ENCODE measurements at regions not wholly inside any gene's neighbourhood (a gene's known extent, or its start where the extent isn't known, plus 50 kb on each side); places are given as distances from the start of the nearest gene placed in this dataset.

- H3K4me3 Mint-ChIP-seq: no peak overlapping the region
- H3K9me3 ChIP-seq (ENCODE audit: low read depth): no peaks in the 10 kb centered on the region
- H3K79me2 ChIP-seq (ENCODE audit: low read depth): no peaks in the 10 kb centered on the region
- no peaks in the 10 kb centered on the region for H4K20me1 ChIP-seq (ENCODE audit: low read depth)
- no peak overlapping the region for H2AFZ ChIP-seq (replicated peaks)
- peaks cover 2% of the 10 kb centered on the region for H3K36me3 Mint-ChIP-seq
- no peaks in the 10 kb centered on the region for H3K27me3 ChIP-seq
- H3F3A ChIP-seq (ENCODE audit: low read depth): no peaks in the 10 kb centered on the region
- H3K27ac Mint-ChIP-seq: no peak overlapping the region
- H3K9me3 Mint-ChIP-seq: peaks cover 9% of the 10 kb centered on the region
- H3K4me3 ChIP-seq: no peak overlapping the region
- H3K4me1 Mint-ChIP-seq: no peaks in the 10 kb centered on the region
- no peak overlapping the region for H3K27ac ChIP-seq
- DNase-seq (ENCODE audit: low spot score): no peak
- no peak overlapping the region for H3K4me2 ChIP-seq
- H3K9ac ChIP-seq: no peak overlapping the region
- TF ChIP-seq EZH2phosphoT487 (IDR thresholded peaks at IDR 0.05): no peak
- TF ChIP-seq EZH2 (IDR thresholded peaks at IDR 0.05): no peak
- no peak for TF ChIP-seq CTCF (IDR thresholded peaks at IDR 0.05)
- peaks cover 2% of the 10 kb centered on the region for H3K27me3 Mint-ChIP-seq (ENCODE audit: insufficient read depth, low read depth)
- no peaks in the 10 kb centered on the region for H3K4me1 ChIP-seq
- H3K36me3 ChIP-seq: no peaks in the 10 kb centered on the region
Measured at GRCh38 chr2:8430628-8431027, 251.2 kb upstream of the ID2 start.

- no peaks in the 10 kb centered on the region for H4K20me1 ChIP-seq (ENCODE audit: low read depth)
- H3K9me3 ChIP-seq (ENCODE audit: low read depth): no peaks in the 10 kb centered on the region
- no peak overlapping the region for H2AFZ ChIP-seq (replicated peaks)
- no peaks in the 10 kb centered on the region for H3K4me1 ChIP-seq
- H3K27me3 ChIP-seq: no peaks in the 10 kb centered on the region
- H3F3A ChIP-seq (ENCODE audit: low read depth): no peaks in the 10 kb centered on the region
- H3K4me3 Mint-ChIP-seq: no peak overlapping the region
- no peak overlapping the region for H3K4me3 ChIP-seq
- H3K36me3 ChIP-seq: no peaks in the 10 kb centered on the region
- no peak overlapping the region for H3K27ac Mint-ChIP-seq
- no peak overlapping the region for H3K4me2 ChIP-seq
- no peak overlapping the region for H3K9ac ChIP-seq
- DNase-seq (ENCODE audit: low spot score): no peak
- no peaks in the 10 kb centered on the region for H3K79me2 ChIP-seq (ENCODE audit: low read depth)
- H3K27ac ChIP-seq: no peak overlapping the region
- H3K9me3 Mint-ChIP-seq: peaks cover 8% of the 10 kb centered on the region
- peaks cover 2% of the 10 kb centered on the region for H3K36me3 Mint-ChIP-seq
- no peak for TF ChIP-seq EZH2phosphoT487 (IDR thresholded peaks at IDR 0.05)
- no peak for TF ChIP-seq CTCF (IDR thresholded peaks at IDR 0.05)
- TF ChIP-seq EZH2 (IDR thresholded peaks at IDR 0.05): no peak
- H3K4me1 Mint-ChIP-seq: no peaks in the 10 kb centered on the region
- H3K27me3 Mint-ChIP-seq (ENCODE audit: insufficient read depth, low read depth): peaks cover 1% of the 10 kb centered on the region
Measured at GRCh38 chr2:8431446-8432125, 250.3 kb upstream of the ID2 start.

GRCh38 chr2:8432706-8433336 lies 249.0 kb upstream of the ID2 start:
- no peaks in the 10 kb centered on the region for H3K4me1 Mint-ChIP-seq
- Histone ChIP-seq H3K4me3 (no peak overlapping the region), H3K9me3 (ENCODE audit: low read depth) (no peaks in the 10 kb centered on the region), H3K9ac (no peak overlapping the region), H3K36me3 (no peaks in the 10 kb centered on the region), H3K79me2 (ENCODE audit: low read depth) (no peaks in the 10 kb centered on the region), H3F3A (ENCODE audit: low read depth) (no peaks in the 10 kb centered on the region), H3K4me1 (no peaks in the 10 kb centered on the region), H2AFZ (replicated peaks) (no peak overlapping the region), H3K27ac (no peak overlapping the region), H3K27me3 (no peaks in the 10 kb centered on the region), H4K20me1 (ENCODE audit: low read depth) (no peaks in the 10 kb centered on the region), H3K4me2 (no peak overlapping the region)
- no peak for DNase-seq (ENCODE audit: low spot score)
- H3K36me3 Mint-ChIP-seq: peaks cover 2% of the 10 kb centered on the region
- peaks cover 2% of the 10 kb centered on the region for H3K27me3 Mint-ChIP-seq (ENCODE audit: insufficient read depth, low read depth)
- H3K27ac Mint-ChIP-seq: no peak overlapping the region
- H3K9me3 Mint-ChIP-seq: peaks cover 11% of the 10 kb centered on the region
- no peak overlapping the region for H3K4me3 Mint-ChIP-seq
- TF ChIP-seq CTCF (IDR thresholded peaks at IDR 0.05) (no peak), EZH2phosphoT487 (IDR thresholded peaks at IDR 0.05) (no peak), EZH2 (IDR thresholded peaks at IDR 0.05) (no peak)
